Tibial nerve (tissue), 4 donors: ENCODE measurements at regions not wholly inside any gene's neighbourhood (a gene's known extent, or its start where the extent isn't known, plus 50 kb on each side); places are given as distances from the start of the nearest gene placed in this dataset.
A peak's percentile ranks its signal among the peaks of the same experiment; 100 is the strongest.
"Not testable (repeated sequence)": the region's sequence is repeated elsewhere in the genome, so short reads cannot be mapped to it uniquely, and the experiment has no call there.

Experiments
- DNase-seq, 2 donors: peaks; one replicate each; pipeline ENCODE4 v3.0.0-alpha.2; 2019; ENCODE audit warnings: low spot score in 2 of 2
- H3K27ac ChIP-seq, 4 donors: fragments of 200-600 bp; sonication (generic) in 3 of 4; one replicate each; pipeline ENCODE4 v1.5.1; 2017 to 2019; ENCODE audit warnings: mild to moderate bottlenecking in 1 of 4
- H3K27me3 ChIP-seq, 2 donors: fragments of 200-600 bp; sonication (generic) in 1 of 2; one replicate each; pipeline versions ENCODE4 v1.5.1 to v1.6.0; 2017 to 2019
- H3K36me3 ChIP-seq, 3 donors: fragments of 200-600 bp; sonication (generic); one replicate each; pipeline ENCODE4 v1.5.1; 2018 to 2019
- H3K4me1 ChIP-seq, 4 donors: fragments of 200-600 bp; sonication (generic) in 3 of 4; one replicate each; pipeline ENCODE4 v1.5.1; 2017 to 2019
- H3K4me3 ChIP-seq, 4 donors: fragments of 200-600 bp; sonication (generic) in 3 of 4; one replicate each; pipeline ENCODE4 v1.5.1; 2017 to 2019; ENCODE audit warnings: mild to moderate bottlenecking in 1 of 4, moderate library complexity in 1 of 4
- H3K9me3 ChIP-seq, 4 donors: fragments of 200-600 bp; sonication (generic) in 3 of 4; one replicate each; pipeline ENCODE4 v1.5.1; 2017 to 2019
- EP300 ChIP-seq, 2 donors: sonication (generic); formaldehyde crosslinking; IDR thresholded peaks; one replicate each; pipeline ENCODE4 v1.6.1; 2017; ENCODE audit warnings: antibody characterized with exemption in 2 of 2, mild to moderate bottlenecking in 1 of 2
- POLR2A ChIP-seq, 2 donors: fragments of 450-650 bp; IDR thresholded peaks; one replicate each; pipeline ENCODE4 v1.6.1; 2017; ENCODE audit warnings: antibody characterized with exemption in 2 of 2, mild to moderate bottlenecking in 2 of 2, moderate library complexity in 2 of 2
- WGBS, 2 donors: methylation state at CpG; one replicate each; pipeline ENCODE4 v1.1.5; 2018; 5-methylcytosine and 5-hydroxymethylcytosine counted together
- TF ChIP-seq, protein P1 (sequence below), 5 experiments: fragments of 200-600 bp in 3 of 5; fragments of 450-650 bp in 2 of 5; sonication (generic) in 3 of 5; IDR thresholded peaks; one replicate each; pipeline ENCODE4 v1.5.1; 2016 to 2019; ENCODE audit warnings: antibody characterized with exemption in 5 of 5, mild to moderate bottlenecking in 3 of 5, moderate library complexity in 2 of 5

DNA sequence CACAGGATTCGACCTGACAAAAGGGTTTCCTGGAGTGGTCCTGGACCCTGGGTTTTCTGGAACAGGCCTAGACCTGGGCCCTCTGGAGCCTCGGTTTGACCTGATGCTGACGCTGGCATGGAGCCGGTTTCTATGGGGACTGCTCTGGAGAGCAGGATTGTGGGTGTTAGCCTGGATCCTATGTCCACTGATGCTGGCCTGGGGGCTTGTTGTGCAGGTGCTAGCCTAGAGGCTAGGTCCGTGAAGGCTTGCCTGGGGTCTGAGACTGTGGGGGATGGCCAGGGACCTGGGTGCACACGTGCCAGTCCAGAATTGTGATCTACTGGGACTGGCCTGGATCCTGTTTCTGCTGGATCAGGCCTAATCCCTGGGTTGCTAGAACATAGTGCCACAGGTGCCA, 173.1 kb downstream of the TMEM47 start:
- DNase-seq, result no peak
- Histone ChIP-seq H3K4me3 (no peak overlapping the region), H3K4me1 (no peaks in the 10 kb centered on the region), H3K36me3 (no peaks in the 10 kb centered on the region), H3K27ac (no peak overlapping the region), H3K9me3 (no peaks in the 10 kb centered on the region), H3K27me3 (no peaks in the 10 kb centered on the region)
- no peak for TF ChIP-seq POLR2A (IDR thresholded peaks at IDR 0.05)
- TF ChIP-seq, protein P1, sequence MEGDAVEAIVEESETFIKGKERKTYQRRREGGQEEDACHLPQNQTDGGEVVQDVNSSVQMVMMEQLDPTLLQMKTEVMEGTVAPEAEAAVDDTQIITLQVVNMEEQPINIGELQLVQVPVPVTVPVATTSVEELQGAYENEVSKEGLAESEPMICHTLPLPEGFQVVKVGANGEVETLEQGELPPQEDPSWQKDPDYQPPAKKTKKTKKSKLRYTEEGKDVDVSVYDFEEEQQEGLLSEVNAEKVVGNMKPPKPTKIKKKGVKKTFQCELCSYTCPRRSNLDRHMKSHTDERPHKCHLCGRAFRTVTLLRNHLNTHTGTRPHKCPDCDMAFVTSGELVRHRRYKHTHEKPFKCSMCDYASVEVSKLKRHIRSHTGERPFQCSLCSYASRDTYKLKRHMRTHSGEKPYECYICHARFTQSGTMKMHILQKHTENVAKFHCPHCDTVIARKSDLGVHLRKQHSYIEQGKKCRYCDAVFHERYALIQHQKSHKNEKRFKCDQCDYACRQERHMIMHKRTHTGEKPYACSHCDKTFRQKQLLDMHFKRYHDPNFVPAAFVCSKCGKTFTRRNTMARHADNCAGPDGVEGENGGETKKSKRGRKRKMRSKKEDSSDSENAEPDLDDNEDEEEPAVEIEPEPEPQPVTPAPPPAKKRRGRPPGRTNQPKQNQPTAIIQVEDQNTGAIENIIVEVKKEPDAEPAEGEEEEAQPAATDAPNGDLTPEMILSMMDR (IDR thresholded peaks at IDR 0.05), result no peak
- TF ChIP-seq EP300 (IDR thresholded peaks at IDR 0.05), result no peak
- 79% methylated on average over 6 of the region's 6 CpGs; no CpG with 5 or more reads in 1 of the 2 donors for whole genome bisulfite sequencing, 2 donors

DNA sequence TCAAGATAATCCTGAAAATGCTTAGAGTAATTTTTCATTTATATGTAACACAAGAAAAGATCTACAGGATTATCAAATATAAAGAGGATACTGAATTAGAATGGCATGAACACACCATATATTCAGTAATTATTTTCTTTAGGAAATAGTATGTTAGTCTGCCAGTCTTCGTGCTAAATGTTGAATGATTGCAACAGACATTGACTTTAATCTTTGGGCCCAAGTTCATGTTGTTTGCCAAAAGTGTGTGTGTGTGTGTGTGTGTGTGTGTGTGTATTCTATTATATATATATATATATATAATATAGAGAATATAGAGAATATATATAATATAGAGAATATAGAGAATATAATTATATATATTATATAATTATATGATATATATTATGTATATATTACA, 186.6 kb downstream of the TMEM47 start:
- no peaks in the 10 kb centered on the region for H3K36me3 ChIP-seq
- no peaks in the 10 kb centered on the region for H3K27me3 ChIP-seq
- H3K4me3 ChIP-seq, result no peak overlapping the region
- H3K4me1 ChIP-seq, result no peaks in the 10 kb centered on the region
- H3K27ac ChIP-seq, result no peak overlapping the region
- WGBS, 2 donors, result 67 to 100% methylated on average over 1 of the region's 1 CpG
- H3K9me3 ChIP-seq, result no peaks in the 10 kb centered on the region
- no peak for TF ChIP-seq POLR2A (IDR thresholded peaks at IDR 0.05)
- TF ChIP-seq EP300 (IDR thresholded peaks at IDR 0.05), result no peak
- TF ChIP-seq, protein P1 (IDR thresholded peaks at IDR 0.05), result no peak
- no peak for DNase-seq

DNA sequence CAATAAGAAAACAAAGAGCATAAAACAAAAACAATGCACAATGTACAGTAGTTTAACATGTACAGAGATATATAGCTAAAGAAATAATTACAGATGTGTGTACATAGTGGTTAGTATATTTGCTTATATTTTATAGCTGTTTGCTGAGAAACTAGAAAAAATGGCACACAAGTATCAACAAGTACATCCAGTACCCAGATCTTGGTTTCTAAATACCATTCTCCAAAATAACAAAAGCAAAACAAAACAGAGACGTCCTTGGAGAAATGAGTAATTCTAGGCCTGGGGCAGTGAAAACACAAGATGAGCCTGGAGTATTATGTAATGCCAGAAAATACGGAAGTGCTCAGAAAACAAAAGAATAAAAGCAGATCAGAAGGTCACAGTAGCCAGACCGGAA, 189.6 kb downstream of the TMEM47 start:
- WGBS, 2 donors, result 17 to 32% methylated on average over 3 of the region's 3 CpGs
- TF ChIP-seq, protein P1 (IDR thresholded peaks at IDR 0.05), result no peak
- TF ChIP-seq POLR2A (IDR thresholded peaks at IDR 0.05) (no peak), EP300 (IDR thresholded peaks at IDR 0.05) (no peak)
- Histone ChIP-seq H3K4me3 (no peak overlapping the region), H3K27ac (no peak overlapping the region), H3K9me3 (no peaks in the 10 kb centered on the region), H3K4me1 (no peaks in the 10 kb centered on the region), H3K27me3 (no peaks in the 10 kb centered on the region), H3K36me3 (no peaks in the 10 kb centered on the region)
- DNase-seq, result no peak

DNA sequence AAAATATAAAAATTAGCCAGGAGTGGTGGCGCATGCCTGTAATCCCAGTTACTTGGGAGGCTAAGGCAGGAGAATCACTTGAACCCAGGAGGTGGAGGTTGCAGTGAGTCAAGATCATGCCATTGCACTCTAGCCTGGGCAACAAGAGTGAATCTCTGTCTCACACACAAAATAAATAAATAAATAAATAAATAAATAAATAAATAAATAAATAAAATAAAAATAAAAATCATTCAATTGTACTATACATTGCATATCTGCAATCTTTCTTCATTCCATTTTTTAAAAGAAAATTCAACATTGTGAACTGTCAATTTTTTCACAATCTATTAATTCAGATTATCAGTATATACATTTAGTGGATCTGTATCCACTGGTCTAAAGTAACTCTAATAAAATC, 193.9 kb downstream of the TMEM47 start:
- WGBS, 2 donors, result 90 to 100% methylated on average over 1 of the region's 1 CpG
- H3K9me3 ChIP-seq, result not testable (repeated sequence)

DNA sequence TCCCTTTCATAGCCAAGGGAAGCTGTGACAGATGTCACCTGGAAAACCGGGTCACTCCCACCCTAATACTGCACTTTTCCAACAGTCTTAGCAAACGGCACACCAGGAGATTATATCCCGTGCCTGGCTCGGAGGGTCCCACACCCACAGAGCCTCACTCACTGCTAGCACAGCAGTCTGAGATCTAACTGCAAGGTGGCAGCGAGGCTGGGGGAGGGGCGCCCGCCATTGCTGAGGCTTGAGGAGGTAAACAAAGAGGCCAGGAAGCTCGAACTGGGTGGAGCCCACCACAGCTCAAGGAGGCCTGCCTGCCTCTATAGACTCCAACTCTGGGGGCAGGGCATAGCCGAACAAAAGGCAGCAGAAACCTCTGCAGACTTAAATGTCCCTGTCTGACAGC, 199.2 kb downstream of the TMEM47 start:
- H3K4me3 ChIP-seq, H3K9me3 ChIP-seq, H3K27me3 ChIP-seq, H3K4me1 ChIP-seq, H3K36me3 ChIP-seq, DNase-seq, H3K27ac ChIP-seq: not testable (repeated sequence)
- 81 to 83% methylated on average over 8 to 9 of the region's 9 CpGs for WGBS, 2 donors

More for the DNA sequence above, 193.9 kb downstream of the TMEM47 start:
- H3K27me3 ChIP-seq, H3K4me3 ChIP-seq, H3K36me3 ChIP-seq, H3K4me1 ChIP-seq, DNase-seq, H3K27ac ChIP-seq: not testable (repeated sequence)

DNA sequence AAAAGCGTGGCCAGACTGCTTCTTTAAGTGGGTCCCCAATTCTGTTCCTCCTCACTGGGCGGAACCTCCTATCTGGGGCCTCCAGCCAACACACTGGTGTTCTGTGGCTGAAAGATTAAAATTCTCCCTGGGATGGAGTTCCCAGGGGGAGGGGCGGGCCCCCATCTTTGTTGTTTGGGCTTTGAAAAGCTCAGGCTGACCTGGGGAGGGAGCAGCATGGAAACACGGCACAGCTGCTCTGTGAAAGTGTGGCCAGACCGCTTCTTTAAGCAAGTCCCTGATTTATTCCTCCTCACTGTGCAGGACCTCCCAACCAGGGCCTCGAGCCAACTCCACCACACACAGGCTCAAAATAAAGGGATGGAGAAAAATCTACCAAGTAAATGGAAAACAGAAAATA, 219.5 kb downstream of the TMEM47 start:
- H3K27me3 ChIP-seq, result no peaks in the 10 kb centered on the region
- no peak overlapping the region for H3K4me3 ChIP-seq
- WGBS, 2 donors, result 62% methylated on average over 6 of the region's 6 CpGs; no CpG with 5 or more reads in 1 of the 2 donors
- H3K4me1 ChIP-seq, result no peaks in the 10 kb centered on the region
- H3K9me3 ChIP-seq, result no peaks in the 10 kb centered on the region
- peak overlapping the region in 1 of 4 donors; percentile 47 for H3K27ac ChIP-seq
- H3K36me3 ChIP-seq, result no peaks in the 10 kb centered on the region
- TF ChIP-seq POLR2A (IDR thresholded peaks at IDR 0.05) (no peak), EP300 (IDR thresholded peaks at IDR 0.05) (no peak)
- TF ChIP-seq, protein P1 (IDR thresholded peaks at IDR 0.05), result no peak
- peak in 1 of 2 donors; percentile 4 for DNase-seq
